OCI-LY7 (cell line): ENCODE measurements at regions not wholly inside any gene's neighbourhood (a gene's known extent, or its start where the extent isn't known, plus 50 kb on each side); places are given as distances from the start of the nearest gene placed in this dataset.

Source experiments
- CTCF ChIP-seq: fragments of 200-600 bp; sonication (generic); conservative IDR thresholded peaks from 2 replicates; pipeline ENCODE4 v1.5.1; 2014; ENCODE audit warnings: mild to moderate bottlenecking, antibody characterized with exemption, low read length, moderate library complexity, mixed read lengths
- EZH2phosphoT487 ChIP-seq: fragments of 200-600 bp; sonication (generic); IDR thresholded peaks from 2 replicates; pipeline ENCODE4 v1.6.1; 2018; ENCODE audit warnings: low read depth, borderline replicate concordance, mild to moderate bottlenecking, mixed run types, antibody characterized with exemption, low read length, moderate library complexity, mixed read lengths

- TF ChIP-seq CTCF = no peak
- no peak for TF ChIP-seq EZH2phosphoT487
Observed at GRCh38 chr5:113757508-113757907, 244.0 kb downstream of the YTHDC2 start.
